ENCODE measurements at regions not wholly inside any gene's neighbourhood (a gene's known extent, or its start where the extent isn't known, plus 50 kb on each side); places are given as distances from the start of the nearest gene placed in this dataset.

GRCh38 chr4:79666112-79666511 is 258.1 kb upstream of the GK2 start:
- no peak for TF ChIP-seq CTCF (IDR thresholded peaks at IDR 0.05; ENCODE audit: low read length)
- TF ChIP-seq EZH2 (IDR thresholded peaks at IDR 0.05; ENCODE audit: borderline replicate concordance, low read length), result no peak
